WERI-Rb-1 (cell line): ENCODE measurements at regions not wholly inside any gene's neighbourhood (a gene's known extent, or its start where the extent isn't known, plus 50 kb on each side); places are given as distances from the start of the nearest gene placed in this dataset.
"Not testable (repeated sequence)": the region's sequence is repeated elsewhere in the genome, so short reads cannot be mapped to it uniquely, and the experiment has no call there.

Experiments
- DNase-seq: peaks from one replicate; pipeline ENCODE4 v3.0.0-alpha.2; 2020
- H3K27ac ChIP-seq: fragments of 250-450 bp; sonication (Bioruptor Pico); 2 replicates; pipeline ENCODE4 v1.5.1; 2020; ENCODE audit warnings: mild to moderate bottlenecking, moderate library complexity
- H3K27me3 ChIP-seq: fragments of 250-450 bp; sonication (Bioruptor Pico); 2 replicates; pipeline ENCODE4 v1.5.1; 2021; ENCODE audit warnings: mild to moderate bottlenecking, low read depth, moderate library complexity; ENCODE audit not compliant: insufficient read depth, severe bottlenecking
- H3K36me3 ChIP-seq: fragments of 250-450 bp; sonication (Bioruptor Pico); 2 replicates; pipeline ENCODE4 v1.5.1; 2020; ENCODE audit warnings: mild to moderate bottlenecking, moderate library complexity
- H3K4me3 ChIP-seq: 2 replicates; pipeline ENCODE4 v1.5.1; 2011; ENCODE audit warnings: low read depth, mild to moderate bottlenecking, control low read depth, low read length
- H3K9me3 ChIP-seq: fragments of 250-450 bp; sonication (Bioruptor Pico); 2 replicates; pipeline ENCODE4 v1.5.1; 2021; ENCODE audit warnings: mild to moderate bottlenecking, moderate library complexity; ENCODE audit not compliant: severe bottlenecking
- CTCF ChIP-seq: IDR thresholded peaks from 2 replicates; pipeline ENCODE4 v1.5.1; 2011; ENCODE audit warnings: low read depth, mild to moderate bottlenecking, control low read depth, inconsistent platforms, low read length

GRCh38 chr10:128189176-128189575 is 63.0 kb upstream of the MKI67 start:
- DNase-seq = no peak
- H3K4me3 ChIP-seq = no peak overlapping the region
- H3K36me3 ChIP-seq = no peaks in the 10 kb centered on the region
- H3K9me3 ChIP-seq = no peaks in the 10 kb centered on the region
- no peak for TF ChIP-seq CTCF
- H3K27ac ChIP-seq = no peak overlapping the region
- peaks cover 12% of the 10 kb centered on the region for H3K27me3 ChIP-seq

- H3K36me3 ChIP-seq = no peaks in the 10 kb centered on the region
- no peak overlapping the region for H3K4me3 ChIP-seq
- H3K9me3 ChIP-seq = no peaks in the 10 kb centered on the region
- H3K27ac ChIP-seq = no peak overlapping the region
- TF ChIP-seq CTCF = no peak
- no peak for DNase-seq
- peaks cover 5% of the 10 kb centered on the region for H3K27me3 ChIP-seq
Observed at GRCh38 chr10:128191847-128192246, 65.6 kb upstream of the MKI67 start.

- H3K27me3 ChIP-seq, H3K36me3 ChIP-seq, H3K4me3 ChIP-seq, H3K27ac ChIP-seq, H3K9me3 ChIP-seq, DNase-seq: not testable (repeated sequence)
Observed at GRCh38 chr10:128201826-128202225, 75.6 kb upstream of the MKI67 start.

- no peak overlapping the region for H3K4me3 ChIP-seq
- TF ChIP-seq CTCF = no peak
- no peak for DNase-seq
- H3K27me3 ChIP-seq = peaks cover 6% of the 10 kb centered on the region
- H3K27ac ChIP-seq = no peak overlapping the region
- H3K9me3 ChIP-seq = peaks cover 4% of the 10 kb centered on the region
- no peaks in the 10 kb centered on the region for H3K36me3 ChIP-seq
Observed at GRCh38 chr10:128203028-128203427, 76.8 kb upstream of the MKI67 start.

GRCh38 chr10:128205591-128205990 is 79.4 kb upstream of the MKI67 start:
- H3K4me3 ChIP-seq, H3K27me3 ChIP-seq, H3K36me3 ChIP-seq, DNase-seq, H3K9me3 ChIP-seq, H3K27ac ChIP-seq: not testable (repeated sequence)

- H3K27me3 ChIP-seq = peaks cover 6% of the 10 kb centered on the region
Observed at GRCh38 chr10:128206676-128207075, 80.5 kb upstream of the MKI67 start.

More at GRCh38 chr10:128206676-128207075, 80.5 kb upstream of the MKI67 start:
- DNase-seq = no peak
- no peak for TF ChIP-seq CTCF
- no peak overlapping the region for H3K27ac ChIP-seq
- H3K9me3 ChIP-seq = peaks cover 4% of the 10 kb centered on the region
- H3K36me3 ChIP-seq = no peaks in the 10 kb centered on the region
- H3K4me3 ChIP-seq = no peak overlapping the region
